ENCODE measurements at regions not wholly inside any gene's neighbourhood (a gene's known extent, or its start where the extent isn't known, plus 50 kb on each side); places are given as distances from the start of the nearest gene placed in this dataset.
A peak's percentile ranks its signal among the peaks of the same experiment; 100 is the strongest.

- no peak overlapping the region for H3K4me2 ChIP-seq (ENCODE audit: insufficient read depth, insufficient read length, low read length)
- no peak for TF ChIP-seq CTCF (conservative IDR thresholded peaks at IDR 0.05)
- no peak overlapping the region for H4K8ac ChIP-seq (replicated peaks; ENCODE audit: insufficient read length, low read depth, low read length)
- H3K27me3 Mint-ChIP-seq (ENCODE audit: low read depth), result peaks cover 5% of the 10 kb centered on the region
- no peak overlapping the region for H4K5ac ChIP-seq (ENCODE audit: insufficient read length, low read depth, low read length)
- H3K56ac ChIP-seq (ENCODE audit: insufficient read length, low read depth, low read length), result no peak overlapping the region
- no peak overlapping the region for H2BK20ac ChIP-seq (ENCODE audit: low read depth, low read length, poor library complexity, severe bottlenecking)
- H3K9me3 ChIP-seq (ENCODE audit: control insufficient read depth, low read depth, low read length), result no peaks in the 10 kb centered on the region
- no peaks in the 10 kb centered on the region for H3K36me3 Mint-ChIP-seq (ENCODE audit: insufficient read depth in 1 of 3, low read depth in 3 of 3)
- no peaks in the 10 kb centered on the region for H3K79me2 ChIP-seq (ENCODE audit: insufficient read depth, low read length)
- H3T11ph ChIP-seq (ENCODE audit: low read length), result no peak overlapping the region
- H3K4me3 Mint-ChIP-seq, result no peak overlapping the region
- 100% methylated on average over 2 of the region's 4 CpGs for WGBS (ENCODE audit: extremely low coverage, insufficient read length, low lambda C conversion rate)
- H3K18ac ChIP-seq (ENCODE audit: insufficient read length, low read depth, low read length), result no peak overlapping the region
- no peak overlapping the region for H2BK12ac ChIP-seq (ENCODE audit: insufficient read length, low read depth, low read length)
- H3K27ac ChIP-seq (ENCODE audit: insufficient read length, low read depth, low read length), result no peak overlapping the region
- no peak overlapping the region for H2AK5ac ChIP-seq (ENCODE audit: insufficient read length, low read length)
- H4K20me1 ChIP-seq (ENCODE audit: control insufficient read depth, insufficient read depth, insufficient read length), result no peaks in the 10 kb centered on the region
- no peak overlapping the region for H2BK15ac ChIP-seq (ENCODE audit: low read depth, low read length)
- H3K27ac Mint-ChIP-seq, result peak overlapping the region in 2 of 3 experiments; percentile 9 to 64; a peak in 2 of 7 replicates
- no peak overlapping the region for H2BK5ac ChIP-seq (ENCODE audit: insufficient read length, low read length)
- no peak overlapping the region for H3K4ac ChIP-seq (ENCODE audit: low read depth, low read length)
- H3K23me2 ChIP-seq (ENCODE audit: insufficient read length, low read depth, low read length, poor library complexity, severe bottlenecking), result no peaks in the 10 kb centered on the region
- H3K9me3 Mint-ChIP-seq, result no peaks in the 10 kb centered on the region; a peak in 2 of 5 replicates
- no peak overlapping the region for H3K14ac ChIP-seq (ENCODE audit: insufficient read depth, low read length)
- H2AFZ ChIP-seq (ENCODE audit: low read length), result no peak overlapping the region
- no peaks in the 10 kb centered on the region for H3K79me1 ChIP-seq (ENCODE audit: insufficient read depth, low read depth, low read length, poor library complexity, severe bottlenecking)
- DNase-seq, result no peak
- H4K91ac ChIP-seq (ENCODE audit: insufficient read length, low read depth, low read length), result no peak overlapping the region
- H3K23ac ChIP-seq (ENCODE audit: insufficient read length, low read depth, low read length), result no peak overlapping the region
- peaks cover 2% of the 10 kb centered on the region; the same call in 1 of the 2 replicates for H3K4me1 ChIP-seq (ENCODE audit: insufficient read depth, low read length)
- H3K27me3 ChIP-seq (ENCODE audit: insufficient read depth, low read length), result no peaks in the 10 kb centered on the region
- H2BK120ac ChIP-seq (ENCODE audit: low read depth, low read length, poor library complexity, severe bottlenecking), result no peak overlapping the region
- peaks cover 44 to 57% of the 10 kb centered on the region in 2 experiments for H3K4me1 Mint-ChIP-seq
- no peak overlapping the region for H3K9ac ChIP-seq (ENCODE audit: extremely low read depth, insufficient read length, low read length)
Observed at GRCh38 chr12:113665457-113665856, 193.8 kb upstream of the LHX5 start.

Measured in H9 (cell line).